Retinal pigment epithelial cell (primary cell): ENCODE measurements at regions not wholly inside any gene's neighbourhood (a gene's known extent, or its start where the extent isn't known, plus 50 kb on each side); places are given as distances from the start of the nearest gene placed in this dataset.
A peak's percentile ranks its signal among the peaks of the same experiment; 100 is the strongest.

Source experiments
- DNase-seq: peaks from one replicate; pipeline ENCODE4 v3.0.0-alpha.2; 2010; ENCODE audit warnings: low read depth
- H3K4me3 ChIP-seq: 2 replicates; pipeline ENCODE4 v1.5.1; 2011; ENCODE audit warnings: mild to moderate bottlenecking, low read length, control low read depth, moderate library complexity
- CTCF ChIP-seq: conservative IDR thresholded peaks from 2 replicates; pipeline ENCODE4 v1.5.1; 2011; ENCODE audit warnings: low read depth, low read length, control low read depth, inconsistent platforms

GRCh38 chr2:67954093-67954748, 108.6 kb downstream of the C1D start:
- DNase-seq, result peak; percentile 82
- H3K4me3 ChIP-seq, result no peak overlapping the region
- no peak for TF ChIP-seq CTCF

GRCh38 chr2:67955748-67956603, 106.8 kb downstream of the C1D start:
- no peak overlapping the region for H3K4me3 ChIP-seq
- TF ChIP-seq CTCF, result no peak
- DNase-seq, result no peak

- H3K4me3 ChIP-seq, result no peak overlapping the region
- no peak for DNase-seq
- no peak for TF ChIP-seq CTCF
Measured at GRCh38 chr2:67965246-67965645, 97.6 kb downstream of the C1D start.

GRCh38 chr2:67970071-67970470, 92.7 kb downstream of the C1D start:
- no peak for TF ChIP-seq CTCF
- no peak for DNase-seq
- no peak overlapping the region for H3K4me3 ChIP-seq

- no peak overlapping the region for H3K4me3 ChIP-seq
- DNase-seq, result no peak
- TF ChIP-seq CTCF, result no peak
Measured at GRCh38 chr2:67970542-67970941, 92.3 kb downstream of the C1D start.

- H3K4me3 ChIP-seq, result peak overlapping the region; percentile 32
- TF ChIP-seq CTCF, result no peak
- peak; percentile 84 for DNase-seq
Measured at GRCh38 chr2:67974559-67975430, 88.0 kb downstream of the C1D start.
